IMR-90 (cell line): ENCODE measurements at regions not wholly inside any gene's neighbourhood (a gene's known extent, or its start where the extent isn't known, plus 50 kb on each side); places are given as distances from the start of the nearest gene placed in this dataset.
"Not testable (repeated sequence)": the region's sequence is repeated elsewhere in the genome, so short reads cannot be mapped to it uniquely, and the experiment has no call there.

ENCODE experiments used
- CTCF ChIP-seq: conservative IDR thresholded peaks from 2 replicates; pipeline ENCODE4 v1.5.1; 2012; ENCODE audit warnings: mild to moderate bottlenecking, low read depth, low read length, improper control_type of control experiment
- MXI1 ChIP-seq: IDR thresholded peaks from 2 replicates; pipeline ENCODE4 v1.6.1; 2012; ENCODE audit warnings: low read depth, mild to moderate bottlenecking, low read length, moderate library complexity, borderline replicate concordance
- POLR2A ChIP-seq: IDR thresholded peaks from 2 replicates; pipeline ENCODE4 v1.6.1; 2012; ENCODE audit warnings: mild to moderate bottlenecking, low read depth, low read length
- RAD21 ChIP-seq: IDR thresholded peaks from 2 replicates; pipeline ENCODE4 v1.6.1; 2012; ENCODE audit warnings: low read length, improper control_type of control experiment
- RFX5 ChIP-seq: IDR thresholded peaks from 2 replicates; pipeline ENCODE4 v1.8.0; 2012; ENCODE audit warnings: low read depth, mild to moderate bottlenecking, low read length, moderate library complexity
- USF2 ChIP-seq: fragments of 150-350 bp; IDR thresholded peaks from 2 replicates; pipeline ENCODE4 v1.6.1; 2017; ENCODE audit warnings: mild to moderate bottlenecking, antibody characterized with exemption, low read length, low read depth

GRCh38 chr2:87511195-87511778 lies 236.6 kb upstream of the PLGLB2 start:
- TF ChIP-seq CTCF, RFX5, USF2, MXI1, RAD21, POLR2A: not testable (repeated sequence)
